NCI-H2107 treated with DMSO at 0.1 percent for 48 hours (cell line): ENCODE measurements at regions not wholly inside any gene's neighbourhood (a gene's known extent, or its start where the extent isn't known, plus 50 kb on each side); places are given as distances from the start of the nearest gene placed in this dataset.
"Not testable (repeated sequence)": the region's sequence is repeated elsewhere in the genome, so short reads cannot be mapped to it uniquely, and the experiment has no call there.

Experiments
- DNase-seq: peaks from one replicate; lab custom pipeline; 2025; ENCODE audit not compliant: unreplicated experiment; lab: John Stamatoyannopoulos, UW

DNA sequence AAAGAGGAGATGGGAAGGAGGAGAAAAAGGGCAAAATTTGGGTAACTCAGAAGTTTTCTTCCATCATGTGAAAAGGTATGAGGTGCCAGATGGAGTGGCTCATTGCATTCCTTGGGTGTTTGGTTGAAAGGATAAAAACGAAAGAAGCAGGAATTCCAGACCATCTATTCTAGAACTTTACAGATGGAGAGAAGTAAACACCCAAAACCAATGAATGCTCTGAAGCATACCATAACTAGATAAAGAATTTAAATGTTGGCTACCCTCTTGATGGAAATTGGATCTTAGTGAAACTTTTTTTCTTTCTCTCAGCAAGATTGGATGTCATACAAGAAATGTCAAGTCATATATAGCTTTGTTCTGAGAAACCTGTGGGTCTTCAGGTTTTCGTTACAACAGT, 175.6 kb upstream of the FAR2 start:
- no peak for DNase-seq

DNA sequence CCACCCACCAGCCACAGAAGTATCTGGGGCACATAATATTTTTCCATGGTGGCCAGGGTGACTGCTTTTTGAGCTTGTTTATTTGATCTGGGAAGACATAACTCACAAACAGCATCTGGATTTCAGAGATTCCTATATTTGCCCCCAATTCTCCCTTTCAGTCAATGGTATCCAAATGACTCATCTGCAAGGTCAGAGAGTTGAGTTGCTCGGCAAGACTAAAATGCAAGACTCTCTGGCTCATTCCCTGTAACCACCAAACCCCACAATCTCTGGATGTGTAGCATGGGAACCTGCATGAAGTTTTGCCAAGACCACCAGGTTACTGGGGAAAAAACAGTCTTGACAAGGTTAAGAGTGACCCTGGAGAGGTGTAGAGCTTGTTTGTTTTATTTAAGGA, 174.9 kb upstream of the FAR2 start:
- no peak for DNase-seq

DNA sequence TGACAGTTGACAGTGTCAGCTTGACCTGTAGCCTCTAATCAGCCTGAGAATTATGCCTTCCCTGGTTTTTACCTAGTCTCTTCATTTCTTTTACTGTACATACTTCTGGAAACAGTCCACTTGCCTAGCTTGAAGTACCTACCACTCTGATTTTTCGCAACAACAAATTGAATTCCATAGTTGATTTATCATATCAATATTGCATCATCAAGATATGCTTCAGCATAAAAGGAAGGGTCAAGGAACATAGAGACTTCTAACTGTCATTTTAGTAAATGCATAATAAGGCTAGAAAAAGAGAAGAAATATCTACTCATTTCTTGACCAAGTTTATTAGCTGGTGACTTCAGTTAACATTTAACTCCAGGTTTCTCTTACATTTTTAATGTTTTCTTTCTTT, 174.2 kb upstream of the FAR2 start:
- DNase-seq: no peak

DNA sequence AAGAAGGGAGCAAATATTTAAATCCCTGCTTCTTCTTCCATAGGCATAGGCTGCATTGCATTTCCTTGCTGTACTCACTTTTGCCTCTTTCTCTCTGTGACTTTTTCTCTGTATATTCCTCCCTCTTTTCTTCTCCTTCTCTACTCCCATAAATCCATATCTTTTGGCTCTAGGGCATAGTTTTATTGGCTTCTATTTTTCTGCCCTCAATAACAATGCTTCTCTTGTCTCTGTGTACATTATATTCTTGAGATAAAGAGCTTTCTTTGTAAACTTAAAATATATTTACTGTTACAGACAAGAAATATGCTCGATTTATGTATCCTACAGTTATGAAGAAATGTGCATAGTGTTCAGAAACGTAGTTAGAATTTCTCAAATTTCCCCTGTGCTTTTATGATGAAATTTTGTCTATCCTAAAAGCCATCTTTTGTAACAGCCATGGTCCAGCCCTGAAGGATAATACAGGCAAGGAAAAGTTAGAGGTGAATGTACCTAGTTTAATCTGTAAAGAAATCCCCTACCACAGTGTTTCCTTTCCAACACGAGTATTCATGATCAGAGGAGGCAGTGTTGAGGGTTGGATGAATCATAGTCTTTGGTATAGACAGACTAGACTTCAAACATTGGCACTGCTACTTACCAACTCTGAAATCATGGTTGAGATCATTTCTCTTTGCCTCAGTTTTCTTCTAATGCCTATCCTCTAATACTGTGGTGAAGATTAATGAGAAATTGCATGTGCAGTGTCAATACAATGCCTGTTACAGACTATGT, 173.3 kb upstream of the FAR2 start:
- DNase-seq: no peak

DNA sequence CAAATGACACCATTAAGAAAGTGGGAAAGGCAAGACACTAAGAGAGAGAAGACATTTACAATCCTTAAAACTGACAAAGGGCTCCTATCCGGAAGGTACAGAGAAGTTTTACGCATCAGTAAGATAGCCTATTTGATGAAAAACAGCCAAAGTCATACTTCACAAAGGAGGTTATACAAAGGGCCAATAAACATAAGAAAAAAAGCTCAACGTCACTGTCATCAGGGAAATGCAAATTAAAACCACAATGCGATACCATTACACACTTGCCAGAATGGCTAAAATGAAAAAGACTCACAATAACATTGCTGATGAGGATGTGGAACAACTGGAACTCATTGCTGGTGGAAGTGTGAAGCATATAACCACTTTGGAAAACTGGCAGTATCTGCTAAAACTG, 168.6 kb upstream of the FAR2 start:
- no peak for DNase-seq

DNA sequence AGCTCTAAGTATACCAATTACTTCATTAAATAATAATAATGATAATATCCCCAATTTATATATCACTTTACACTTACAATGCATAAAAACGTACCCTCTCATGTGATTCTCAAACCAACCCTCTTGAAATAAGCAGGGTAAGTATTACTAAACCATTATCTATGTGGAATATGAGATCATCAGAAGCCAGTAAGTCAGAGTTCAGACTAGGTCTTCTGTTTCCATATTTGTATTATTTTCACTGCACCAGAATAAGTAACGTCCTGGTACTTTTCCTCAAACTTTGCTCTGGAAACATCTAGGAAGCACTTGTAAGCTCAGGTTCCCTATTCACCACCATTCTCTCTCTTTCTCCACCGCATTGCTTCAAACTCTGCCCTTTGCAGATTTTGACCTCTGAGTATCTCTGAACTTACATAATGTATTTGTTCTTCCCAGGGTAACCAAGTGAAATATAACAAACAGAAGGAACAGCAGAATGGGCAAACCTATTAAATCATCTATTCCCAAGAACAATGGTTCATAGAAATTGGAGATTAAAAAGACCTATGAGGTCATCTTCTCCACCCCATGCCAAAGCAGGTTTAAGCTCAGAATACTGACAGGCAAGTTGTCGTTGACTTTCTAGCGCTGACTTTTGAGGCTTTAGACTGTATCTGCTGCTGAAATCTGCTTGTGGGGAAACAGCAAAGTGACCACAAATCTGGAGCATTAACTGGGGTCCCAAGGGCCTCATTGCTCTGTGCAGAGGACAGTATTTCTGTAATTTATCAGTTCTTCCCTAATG, 161.3 kb upstream of the FAR2 start:
- DNase-seq: no peak

DNA sequence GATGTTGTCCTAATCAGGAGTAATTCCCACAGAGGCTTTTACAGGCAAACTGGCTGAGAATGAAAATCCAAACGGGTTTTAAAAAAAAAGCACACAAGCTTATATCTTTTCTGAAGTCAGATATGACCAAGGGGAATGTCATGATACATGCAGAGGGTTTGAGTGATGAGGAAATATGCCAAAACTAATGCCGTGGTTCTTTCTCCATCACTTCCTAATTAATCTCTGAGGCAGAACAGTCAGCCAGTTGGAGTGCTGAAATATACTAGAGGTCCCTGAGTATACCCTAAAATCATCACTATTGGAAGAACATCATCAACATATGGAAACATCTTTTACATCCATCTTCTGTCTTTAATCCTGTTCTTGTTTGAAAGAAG, 160.8 kb upstream of the FAR2 start:
- no peak for DNase-seq

DNA sequence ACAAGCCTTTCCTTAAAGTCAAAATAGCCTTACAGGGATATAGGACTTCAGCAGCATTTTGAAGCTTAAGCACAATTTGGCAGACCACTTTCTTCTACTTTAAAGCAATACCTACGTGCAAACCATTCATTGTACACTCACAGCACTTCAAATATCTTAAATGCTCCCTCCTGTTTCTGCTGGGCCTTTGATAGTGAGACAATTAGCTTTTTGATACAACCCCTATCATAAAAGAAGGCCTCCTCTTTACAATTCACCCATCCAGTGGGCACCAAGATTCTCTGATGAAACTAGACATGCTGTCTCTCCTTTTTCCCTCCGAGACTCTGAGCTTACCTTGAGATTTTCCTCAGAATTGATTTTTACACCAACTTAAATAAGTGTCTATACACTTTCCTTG, 157.5 kb upstream of the FAR2 start:
- DNase-seq: no peak

DNA sequence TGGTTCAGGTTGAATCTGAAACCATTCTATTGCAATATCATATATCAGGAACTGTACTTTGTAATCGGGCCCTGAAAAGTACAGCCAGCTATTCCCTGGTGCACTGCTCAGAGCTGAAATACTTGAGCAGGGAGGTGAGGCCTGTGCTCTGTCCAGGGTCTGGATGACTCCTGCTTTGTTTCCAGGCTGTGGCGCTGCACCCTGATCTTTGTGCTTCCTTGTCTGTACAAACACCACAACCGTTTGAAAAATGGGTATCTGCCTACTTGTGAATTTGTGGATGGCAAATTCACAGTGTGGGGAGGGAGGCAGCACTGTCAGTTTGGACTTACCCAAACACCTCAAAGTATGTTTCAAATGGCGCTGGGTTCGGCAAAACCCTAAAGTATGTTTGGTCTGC, 155.4 kb upstream of the FAR2 start:
- no peak for DNase-seq

DNA sequence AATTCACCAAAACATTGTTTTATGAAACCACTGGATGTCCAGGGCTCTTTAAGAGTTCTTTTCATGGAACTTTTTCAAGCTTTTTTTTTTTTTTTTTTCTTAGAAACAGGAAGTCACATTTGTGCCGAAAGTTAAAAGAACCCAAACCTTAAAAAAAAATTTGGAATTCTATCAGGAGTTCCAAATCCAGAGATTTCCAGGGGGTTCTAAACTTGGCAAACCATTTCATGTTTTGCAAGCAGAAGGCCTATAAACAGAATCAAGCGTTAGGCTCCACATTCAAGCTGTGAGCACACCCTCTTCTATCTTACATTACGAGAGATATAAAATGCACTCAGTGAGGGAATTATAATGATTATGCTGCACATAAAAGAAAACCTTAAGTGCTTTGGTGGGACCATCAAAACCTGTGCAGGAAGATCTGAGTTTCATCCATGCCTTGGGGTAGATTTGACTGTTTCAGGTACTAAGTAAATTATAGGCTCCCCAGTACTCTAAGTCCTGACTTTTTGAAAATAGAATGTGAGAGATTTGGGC, 154.8 kb upstream of the FAR2 start:
- DNase-seq: no peak

DNA sequence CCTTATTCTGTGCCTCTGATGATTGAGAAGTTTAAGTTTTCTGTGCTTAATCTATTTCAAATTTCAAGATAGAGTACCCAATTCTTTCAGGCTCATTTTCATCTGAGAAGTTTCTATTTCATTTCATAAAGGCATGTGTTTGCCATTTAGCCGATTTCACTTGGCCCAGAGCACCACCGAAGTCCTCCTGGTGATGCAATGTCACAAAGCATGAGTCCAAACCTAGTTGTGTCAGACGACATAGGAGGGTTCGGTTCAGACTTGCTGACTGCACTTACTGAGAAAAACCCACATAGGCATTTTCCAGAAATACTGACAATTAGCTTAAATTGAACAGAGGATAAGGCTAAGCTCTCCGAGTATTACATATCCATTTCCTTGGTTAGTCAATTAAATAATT, 152.4 kb upstream of the FAR2 start:
- no peak for DNase-seq

DNA sequence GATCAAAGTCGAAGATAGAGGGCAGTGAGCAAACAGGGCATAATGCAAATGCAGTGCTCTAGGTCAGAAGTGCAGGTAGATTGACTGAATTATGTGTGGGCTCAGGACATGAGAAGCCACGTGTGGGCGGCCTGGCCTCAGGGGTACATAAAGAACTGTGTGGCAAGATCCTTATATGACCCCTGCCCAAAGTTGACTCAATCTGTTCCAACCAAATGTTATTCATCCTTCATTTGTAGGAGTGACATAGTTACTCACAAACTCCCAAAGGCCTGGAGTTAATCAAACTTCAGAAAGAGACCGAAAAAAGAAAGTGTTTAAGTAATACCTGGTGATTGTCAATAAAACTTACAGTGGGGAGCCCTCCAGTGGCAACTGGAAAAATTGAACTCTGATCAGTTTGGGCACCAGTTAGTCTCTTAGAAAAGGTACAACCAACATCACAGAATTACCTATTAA, 150.4 kb upstream of the FAR2 start:
- peak; percentile 36 for DNase-seq

DNA sequence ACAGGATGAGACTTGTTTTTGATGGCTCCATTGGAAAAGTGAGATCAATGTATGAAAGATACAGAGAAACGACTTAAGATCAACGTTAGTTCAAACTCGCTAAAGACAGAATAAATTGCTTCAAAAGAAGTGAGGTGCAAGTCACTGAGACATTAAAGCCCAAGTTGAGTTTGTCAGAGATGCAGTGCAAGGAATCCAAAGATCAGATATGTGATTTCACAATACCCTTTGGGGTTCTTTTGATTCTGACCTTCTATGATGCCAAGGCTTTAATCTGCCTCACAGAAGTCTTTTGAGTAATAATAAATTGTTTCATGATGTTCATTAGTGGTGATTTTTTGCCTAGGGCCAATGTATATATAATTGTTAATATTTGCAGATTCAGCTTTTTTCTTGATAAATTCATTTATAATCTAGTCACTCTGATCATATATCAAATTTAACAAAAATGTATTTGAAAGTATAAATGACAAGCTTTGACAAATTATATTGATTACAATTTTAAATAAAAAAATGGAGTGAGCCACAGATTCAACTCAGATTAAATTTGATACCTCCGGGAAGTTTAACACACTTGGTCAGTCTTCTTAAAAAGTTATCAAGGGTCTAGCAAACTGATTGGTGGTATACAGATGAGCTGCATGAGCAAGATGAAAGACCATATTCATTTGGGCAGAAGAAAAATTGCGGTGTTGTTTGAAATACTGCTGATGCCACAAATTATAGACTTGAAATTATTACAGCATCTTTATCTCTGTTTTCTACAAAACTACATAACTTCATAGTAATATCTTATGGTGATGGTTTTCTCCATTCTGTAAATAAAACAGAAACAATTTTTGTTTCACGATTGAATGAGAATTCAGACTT, 144.8 kb upstream of the FAR2 start:
- DNase-seq: no peak

DNA sequence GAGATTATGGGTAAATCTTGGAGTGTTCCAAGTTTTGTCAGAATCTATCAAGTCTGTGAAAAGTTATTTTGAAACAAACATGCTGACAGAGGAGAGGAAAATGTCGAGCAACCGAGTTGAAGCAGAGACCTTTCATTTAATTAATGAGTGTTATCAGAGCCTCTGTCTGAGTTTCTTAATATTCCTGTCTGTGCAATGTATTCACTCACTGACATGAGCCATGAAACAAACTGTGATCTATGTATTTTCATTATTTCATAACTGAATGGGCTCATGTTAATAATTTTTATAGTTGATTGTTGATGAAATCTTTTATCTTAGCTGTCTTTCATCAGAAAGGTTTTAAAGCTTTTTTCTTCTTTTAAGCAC, 144.2 kb upstream of the FAR2 start:
- DNase-seq: no peak

DNA sequence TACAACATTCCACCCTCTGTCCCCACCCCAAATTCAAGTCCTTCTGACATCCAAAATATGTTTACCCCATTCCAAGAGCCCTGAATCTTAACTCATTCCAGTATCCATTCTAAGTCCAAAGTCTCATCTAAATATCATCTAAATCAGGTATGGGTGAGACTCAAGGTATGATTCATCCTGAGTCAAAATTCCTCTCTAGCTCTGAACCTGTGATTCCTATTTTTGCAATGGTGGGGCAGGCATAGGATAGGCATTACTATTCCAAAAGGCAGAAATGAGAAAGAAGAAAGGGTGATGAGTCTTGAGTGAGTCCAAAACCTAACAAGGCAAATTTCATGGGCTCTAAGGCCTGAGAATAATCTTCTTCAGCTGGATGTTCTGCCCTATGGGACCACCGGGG, 140.3 kb upstream of the FAR2 start:
- no peak for DNase-seq

DNA sequence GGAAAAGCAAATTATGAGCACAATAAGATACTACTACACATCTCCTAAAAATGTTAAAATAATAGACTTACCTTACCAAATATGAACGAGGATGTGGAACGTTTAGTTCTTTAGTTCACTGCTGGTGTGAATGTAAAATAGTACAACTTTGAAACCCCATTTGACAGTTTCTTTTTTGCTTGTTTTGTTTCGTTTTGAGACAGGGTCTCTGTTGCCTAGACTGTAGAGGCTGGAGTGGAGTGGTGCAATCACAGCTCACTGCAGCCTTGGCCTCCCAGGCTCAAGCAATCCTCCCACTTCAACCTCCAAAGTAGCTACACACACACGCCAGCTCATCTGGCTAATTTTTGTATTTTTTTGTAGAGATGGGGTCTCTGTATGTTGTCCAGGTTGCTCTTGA, 136.4 kb upstream of the FAR2 start:
- DNase-seq: no peak

DNA sequence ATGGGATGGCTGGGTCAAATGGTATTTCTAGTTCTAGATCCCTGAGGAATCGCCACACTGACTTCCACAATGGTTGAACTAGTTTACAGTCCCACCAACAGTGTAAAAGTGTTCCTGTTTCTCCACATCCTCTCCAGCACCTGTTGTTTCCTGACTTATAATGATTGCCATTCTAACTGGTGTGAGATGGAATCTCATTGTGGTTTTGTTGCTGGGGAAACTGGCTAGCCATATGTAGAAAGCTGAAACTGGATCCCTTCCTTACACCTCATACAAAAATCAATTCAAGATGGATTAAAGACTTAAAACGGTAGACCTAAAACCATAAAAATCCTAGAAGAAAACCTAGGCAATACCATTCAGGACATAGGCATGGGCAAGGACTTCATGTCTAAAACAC, 131.5 kb upstream of the FAR2 start:
- DNase-seq: not testable (repeated sequence)

DNA sequence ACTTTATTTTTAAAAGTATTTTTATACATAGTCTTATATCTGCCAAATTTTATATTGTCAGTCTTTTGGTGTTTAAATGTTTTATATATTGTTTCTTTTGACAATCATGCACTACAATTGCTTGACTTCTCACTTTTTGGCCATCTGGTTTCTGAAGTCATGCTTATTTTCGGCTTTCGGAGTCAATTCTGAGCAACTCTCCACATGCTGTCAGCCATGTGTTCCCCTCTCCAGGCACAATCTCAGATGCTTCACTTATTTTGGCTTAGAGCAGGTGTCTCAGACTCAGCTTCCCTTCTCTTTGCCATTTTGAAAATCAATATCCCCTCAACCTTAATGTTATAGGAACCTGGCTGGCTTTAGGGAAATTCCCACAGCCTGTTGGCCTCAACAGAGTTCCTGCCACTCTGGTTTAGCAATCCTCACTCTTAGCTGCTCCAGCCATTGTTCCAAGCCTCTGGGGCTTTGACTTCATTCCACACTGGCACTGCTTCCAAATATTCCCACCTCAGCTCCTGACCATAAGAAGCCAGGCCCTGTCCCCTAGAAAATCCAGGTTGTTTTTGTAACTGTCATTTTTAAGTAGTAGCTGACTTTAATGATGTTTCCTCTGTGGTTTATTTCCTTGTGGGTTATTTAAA, 125.5 kb upstream of the FAR2 start:
- peak; percentile 62 for DNase-seq

DNA sequence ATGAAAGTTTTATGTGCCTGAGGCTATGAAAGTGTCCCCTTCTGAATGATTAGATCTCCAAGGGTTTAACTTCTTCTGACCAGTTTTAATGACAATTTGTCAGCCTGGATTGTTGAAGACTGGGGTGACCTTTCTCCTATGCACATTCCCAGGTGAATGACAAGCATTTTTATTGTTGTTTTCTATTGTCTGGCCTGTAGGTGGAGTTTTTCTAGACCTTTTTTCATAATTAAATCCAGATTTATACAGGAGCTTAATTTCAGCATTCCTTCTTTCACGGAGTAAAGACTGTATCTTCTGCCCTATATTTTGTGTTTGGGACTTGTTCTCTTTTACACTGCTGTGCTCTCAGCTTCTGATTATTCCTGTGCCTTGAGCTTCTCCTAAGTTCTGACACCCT, 125.0 kb upstream of the FAR2 start:
- no peak for DNase-seq

DNA sequence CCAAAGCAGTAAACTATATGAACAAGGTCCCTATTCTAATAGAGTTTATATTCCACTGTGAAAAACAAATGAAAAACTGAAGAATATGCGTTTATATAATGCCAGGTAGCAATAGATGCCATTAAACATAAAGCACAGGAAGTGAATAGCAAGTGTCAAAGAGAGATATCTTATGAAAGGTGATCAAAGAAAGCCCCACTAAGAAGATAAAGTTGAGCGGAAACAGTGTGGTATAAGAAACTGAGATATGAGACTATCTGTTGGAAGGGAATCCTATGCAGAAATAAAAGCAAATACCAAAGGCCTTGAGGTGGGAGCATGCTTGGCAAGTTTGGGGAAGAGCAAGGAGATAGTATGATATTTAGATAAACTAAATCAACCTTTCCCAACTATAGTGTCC, 123.1 kb upstream of the FAR2 start:
- DNase-seq: no peak

DNA sequence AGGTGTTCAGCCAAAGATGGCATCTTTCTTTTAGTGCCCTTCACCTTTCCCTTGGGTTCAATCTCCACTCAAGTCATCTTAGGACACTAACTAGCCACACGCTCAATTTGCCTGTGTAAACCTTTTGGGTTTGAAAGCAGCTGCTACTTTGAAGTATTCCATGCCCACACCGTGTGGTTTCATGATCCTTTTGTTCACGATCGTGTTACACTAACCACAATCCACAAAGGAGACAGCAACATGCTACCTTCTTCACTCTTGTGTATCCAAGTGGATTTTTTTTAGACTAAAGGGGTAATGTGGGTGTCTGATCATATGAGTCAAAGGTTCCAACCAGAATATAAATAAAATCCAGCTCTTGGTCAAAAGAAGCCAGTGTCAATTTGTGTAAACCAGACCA, 122.7 kb upstream of the FAR2 start:
- DNase-seq: peak; percentile 99
